ENCODE measurements at regions not wholly inside any gene's neighbourhood (a gene's known extent, or its start where the extent isn't known, plus 50 kb on each side); places are given as distances from the start of the nearest gene placed in this dataset.
"Not testable (repeated sequence)": the region's sequence is repeated elsewhere in the genome, so short reads cannot be mapped to it uniquely, and the experiment has no call there.

DNA sequence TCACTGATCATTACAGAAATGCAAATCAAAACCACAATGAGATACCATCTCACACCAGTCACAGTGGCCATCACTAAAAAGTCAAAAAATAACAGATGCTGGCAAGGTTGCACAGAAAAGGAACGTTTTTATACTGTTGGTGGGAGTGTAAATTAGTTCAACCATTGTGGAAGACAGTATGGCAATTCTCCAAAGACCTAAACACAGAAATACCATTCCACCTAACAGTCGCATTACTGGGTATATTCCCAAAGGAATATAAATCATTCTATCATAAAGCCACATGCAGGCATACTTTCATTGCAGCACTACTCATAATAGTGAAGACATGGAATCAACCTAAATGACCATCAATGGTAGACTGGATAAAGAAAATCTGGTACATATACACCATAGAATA, 83.2 kb upstream of the ARID5B start:
- DNase-seq (ENCODE audit: low spot score): not testable (repeated sequence)

- no peak for DNase-seq (ENCODE audit: low spot score)
Observed at GRCh38 chr10:61819208-61819607, 82.3 kb upstream of the ARID5B start.

- no peak for DNase-seq (ENCODE audit: low spot score)
Observed at GRCh38 chr10:61821153-61821552, 80.3 kb upstream of the ARID5B start.

DNA sequence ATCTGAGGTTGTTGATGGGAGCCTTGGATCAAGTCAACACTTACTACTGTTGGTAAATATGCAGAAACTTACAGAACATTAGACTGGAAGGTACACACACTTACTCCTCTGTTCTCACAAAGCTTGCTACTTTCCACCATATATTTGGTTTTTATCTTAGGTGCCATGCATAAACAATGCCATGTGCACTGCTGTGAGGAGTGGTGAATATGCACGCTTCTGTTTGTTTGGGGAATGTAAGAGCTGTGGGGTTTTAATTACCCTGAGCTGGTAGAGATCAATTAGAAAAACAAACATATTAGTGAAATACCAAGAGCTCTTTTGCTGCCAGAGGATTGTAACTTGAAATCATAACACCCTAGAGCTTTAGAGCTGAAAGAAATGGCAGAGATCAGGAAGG, 79.8 kb upstream of the ARID5B start:
- DNase-seq (ENCODE audit: low spot score): no peak

DNA sequence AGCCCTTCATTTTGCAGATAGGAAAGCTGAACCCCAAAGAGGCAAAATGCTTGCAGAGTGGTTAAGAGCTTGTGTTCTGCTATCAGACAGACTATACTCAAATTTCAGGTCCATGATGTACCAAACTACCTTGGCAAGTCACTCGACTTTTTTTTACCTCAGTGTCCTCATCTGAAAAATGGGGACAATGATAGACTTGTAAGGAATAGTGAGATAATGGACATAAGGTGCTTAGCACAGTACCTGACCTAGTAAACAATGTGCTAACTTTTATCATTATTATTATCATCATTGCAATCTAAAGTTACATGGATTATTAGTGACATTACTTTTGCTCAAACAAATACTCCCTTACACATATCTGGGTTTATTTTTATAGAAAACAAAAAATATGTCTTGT, 79.4 kb upstream of the ARID5B start:
- DNase-seq (ENCODE audit: low spot score): no peak

GRCh38 chr10:61822781-61823230, 78.7 kb upstream of the ARID5B start:
- no peak for DNase-seq (ENCODE audit: low spot score)

DNA sequence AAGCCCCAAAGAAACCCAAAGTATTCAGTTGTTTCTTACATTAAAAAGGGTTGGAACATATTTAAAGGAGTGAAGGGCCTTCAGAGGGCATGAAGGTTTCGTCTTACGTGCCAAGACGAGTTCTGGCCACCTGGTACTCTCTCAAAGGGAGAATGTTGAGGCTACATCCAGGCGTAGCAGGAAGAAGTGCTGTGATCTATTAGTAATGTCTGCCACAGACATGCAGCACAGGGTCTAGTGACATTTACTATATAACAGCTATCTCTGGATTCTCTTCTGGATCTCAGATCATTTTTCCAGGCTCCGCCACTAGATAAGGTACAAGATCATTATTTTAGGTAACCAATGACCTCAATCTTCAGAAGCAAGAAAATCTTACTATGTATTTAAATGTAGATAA, 76.5 kb upstream of the ARID5B start:
- no peak for DNase-seq (ENCODE audit: low spot score)

DNA sequence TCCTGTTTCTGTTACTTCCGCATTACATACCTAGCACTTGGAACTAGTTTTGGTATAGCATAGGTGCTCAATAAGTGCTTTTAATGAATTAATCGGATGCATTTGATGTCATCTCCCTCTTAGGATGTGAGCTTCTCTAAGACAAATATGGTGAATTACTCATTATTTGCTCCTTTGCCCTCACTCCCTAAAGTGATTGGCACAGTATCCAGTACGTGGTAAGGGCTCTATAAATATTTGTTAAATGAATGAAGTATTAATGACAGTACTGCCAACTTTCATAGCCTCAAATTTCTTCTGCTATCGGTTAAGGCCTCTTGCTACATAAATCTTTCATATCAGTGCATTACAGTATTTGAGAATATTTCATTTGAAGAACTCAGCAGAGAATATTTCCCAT, 75.9 kb upstream of the ARID5B start:
- no peak for DNase-seq (ENCODE audit: low spot score)

DNA sequence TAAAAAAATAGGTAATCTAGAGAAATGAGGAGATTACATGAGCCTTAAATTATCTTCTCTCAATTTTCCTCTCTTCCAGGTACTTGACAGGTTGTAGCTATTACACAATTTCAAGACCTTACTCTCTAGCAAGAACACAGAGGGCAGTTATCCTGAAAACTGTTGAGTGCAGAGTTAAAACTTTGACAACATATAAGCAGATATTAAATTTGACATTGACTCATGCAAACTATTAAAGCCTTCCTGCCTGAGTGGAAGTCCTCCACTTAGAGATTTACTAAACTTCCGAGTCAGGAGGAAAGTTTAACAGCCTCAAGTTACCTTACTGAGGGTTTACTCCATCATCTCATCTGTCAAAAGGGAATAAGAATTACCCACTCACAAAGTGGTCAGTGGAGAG, 73.5 kb upstream of the ARID5B start:
- no peak for DNase-seq (ENCODE audit: low spot score)

DNA sequence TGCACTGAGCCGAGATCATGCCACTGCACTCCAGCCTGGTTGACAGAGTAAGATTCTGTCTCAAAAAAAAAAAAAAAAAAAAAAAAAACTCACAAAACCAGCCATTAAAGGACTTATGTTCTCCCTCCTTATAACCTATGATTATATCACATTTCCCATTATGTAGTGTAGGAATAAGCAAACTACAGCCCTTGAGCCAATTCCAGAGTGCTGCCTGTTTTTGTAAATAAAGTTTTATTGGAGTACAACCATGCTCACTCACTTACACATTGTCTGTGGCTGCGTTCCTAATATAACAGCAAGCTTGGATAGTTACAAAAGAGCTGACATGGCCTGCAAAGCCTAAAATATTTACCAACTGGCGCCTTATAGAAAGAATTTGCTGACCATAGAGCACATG, 72.7 kb upstream of the ARID5B start:
- no peak for DNase-seq (ENCODE audit: low spot score)

- DNase-seq (ENCODE audit: low spot score): no peak
Observed at GRCh38 chr10:61830072-61830845, 71.2 kb upstream of the ARID5B start.

- no peak for DNase-seq (ENCODE audit: low spot score)
Observed at GRCh38 chr10:61830846-61831273, 70.6 kb upstream of the ARID5B start.

DNA sequence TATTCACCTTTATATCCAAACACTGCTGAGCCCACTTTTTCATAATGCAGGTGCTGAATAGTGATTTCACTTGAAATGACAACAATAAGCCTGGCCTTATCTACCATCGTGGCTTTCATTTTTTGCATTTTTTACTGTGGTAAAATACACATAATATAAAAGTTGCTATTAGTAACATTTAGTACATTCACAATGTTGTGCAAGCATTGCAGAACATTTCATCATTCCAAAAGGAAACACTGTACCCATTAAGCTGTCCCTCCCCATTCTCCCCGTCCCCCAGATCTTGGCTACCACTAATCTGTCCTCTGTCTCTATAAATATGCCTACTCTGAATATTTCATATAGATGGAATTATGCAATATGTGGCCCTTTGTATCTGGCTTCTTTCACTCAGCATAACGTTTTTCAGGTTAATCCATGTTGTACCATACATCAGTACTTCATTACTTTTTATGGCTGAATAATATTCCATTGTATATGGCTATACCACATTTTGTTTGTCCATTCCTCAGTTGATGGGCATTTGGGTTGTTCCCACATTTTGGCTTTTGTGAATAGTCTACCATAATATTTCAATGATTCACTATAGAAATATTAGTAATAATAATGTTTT, 68.5 kb upstream of the ARID5B start:
- DNase-seq (ENCODE audit: low spot score): no peak

- DNase-seq (ENCODE audit: low spot score): no peak
Observed at GRCh38 chr10:61834519-61834918, 67.0 kb upstream of the ARID5B start.

- peak; percentile 68 for DNase-seq (ENCODE audit: low spot score)
Observed at GRCh38 chr10:61835069-61835945, 66.2 kb upstream of the ARID5B start.

DNA sequence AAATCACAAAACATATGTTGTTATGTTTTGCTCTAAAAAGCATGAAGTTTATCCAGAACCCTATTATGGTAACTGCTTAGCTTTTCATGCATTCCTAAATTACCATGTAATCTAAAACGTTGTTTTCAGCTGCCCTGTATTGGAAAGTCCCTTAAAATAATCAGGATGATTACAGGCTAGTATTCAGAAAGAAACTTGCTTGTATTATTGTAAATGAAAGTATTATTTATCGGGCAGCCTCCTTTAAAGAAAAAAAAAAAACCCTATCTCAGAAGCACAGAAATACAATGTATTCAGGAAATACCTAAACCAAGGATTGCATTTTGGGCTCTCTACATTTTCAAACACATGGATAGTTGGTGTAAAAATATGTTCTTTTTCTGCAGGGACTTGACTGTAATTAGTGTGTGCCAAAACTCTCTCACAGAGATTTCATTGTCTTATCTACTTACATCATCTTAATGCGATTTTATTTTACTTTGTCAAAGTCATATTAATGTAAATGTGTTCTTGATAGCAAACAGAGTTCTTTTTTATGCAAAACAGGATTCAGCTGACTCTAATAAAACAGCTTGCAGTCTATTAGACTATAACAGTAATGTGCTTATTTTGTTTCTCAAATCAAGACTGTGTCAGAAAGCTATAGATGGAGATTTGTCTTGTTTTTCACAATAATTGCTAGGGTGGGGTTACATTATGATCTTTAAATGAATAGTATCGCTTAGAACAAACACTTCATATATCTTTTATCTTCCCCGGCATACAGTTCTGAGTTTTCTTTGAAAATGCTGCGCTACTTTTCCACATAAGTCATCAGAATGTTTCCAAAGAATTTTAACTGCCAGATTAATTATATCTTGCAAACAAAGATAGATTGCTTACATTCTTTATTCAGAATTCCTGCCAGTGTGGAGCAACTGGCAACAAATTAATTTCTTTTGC, 65.3 kb upstream of the ARID5B start:
- peak; percentile 46 for DNase-seq (ENCODE audit: low spot score)

- DNase-seq (ENCODE audit: low spot score): peak; percentile 44
Observed at GRCh38 chr10:61836888-61837754, 64.4 kb upstream of the ARID5B start.

DNA sequence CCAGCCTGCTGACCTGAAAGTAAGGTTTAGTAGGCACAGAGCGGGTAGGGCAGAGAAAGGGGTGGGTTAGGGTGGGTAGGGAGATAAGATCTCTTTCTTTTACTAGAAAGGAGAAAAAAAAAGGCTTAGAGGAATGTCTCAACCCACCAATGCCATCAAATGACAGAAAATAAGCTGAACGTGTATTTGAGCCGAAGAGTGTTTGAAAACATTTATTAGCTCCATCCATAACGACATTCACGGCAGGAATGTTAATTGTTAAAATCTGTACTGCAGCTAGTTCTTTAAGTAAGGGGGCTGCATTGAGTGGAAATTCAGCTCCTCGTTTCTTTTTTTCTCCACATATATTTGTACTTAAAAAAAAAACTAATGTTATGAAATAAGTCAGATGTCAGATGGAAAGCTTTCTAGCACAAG, 63.7 kb upstream of the ARID5B start:
- peak; percentile 73 for DNase-seq (ENCODE audit: low spot score)

- no peak for DNase-seq (ENCODE audit: low spot score)
Observed at GRCh38 chr10:61839916-61840315, 61.6 kb upstream of the ARID5B start.

- no peak for DNase-seq (ENCODE audit: low spot score)
Observed at GRCh38 chr10:61840403-61840802, 61.1 kb upstream of the ARID5B start.
